ENCODE measurements at regions not wholly inside any gene's neighbourhood (a gene's known extent, or its start where the extent isn't known, plus 50 kb on each side); places are given as distances from the start of the nearest gene placed in this dataset.
A peak's percentile ranks its signal among the peaks of the same experiment; 100 is the strongest.

DNA sequence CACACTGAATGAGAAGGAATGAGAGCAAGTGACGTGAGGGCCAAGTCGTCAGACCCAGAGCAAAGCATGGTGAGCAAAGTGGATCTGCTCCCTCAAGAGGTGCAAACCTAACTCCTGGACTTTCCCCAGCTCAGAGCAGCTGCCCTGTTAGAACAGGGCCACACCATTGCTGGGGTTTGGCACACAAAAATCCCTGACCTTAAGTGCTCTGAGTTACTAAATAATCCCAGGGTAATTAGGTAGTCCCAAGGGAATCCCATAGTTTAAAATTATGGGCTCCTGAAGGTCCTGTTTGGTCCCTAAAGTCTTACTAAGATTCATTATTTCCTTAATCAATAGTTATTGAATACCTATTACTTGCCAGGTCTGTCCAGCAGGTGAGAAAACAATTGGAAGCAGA is 165.1 kb upstream of the TNFAIP3 start:
- 85 to 94% (median 89%) methylated on average over 2 of the region's 2 CpGs for WGBS, 5 donors
- no peaks in the 10 kb centered on the region for H3K36me3 ChIP-seq
- no peaks in the 10 kb centered on the region for H3K27me3 ChIP-seq
- no peak overlapping the region for H3K4me3 ChIP-seq
- DNase-seq = no peak
- TF ChIP-seq POLR2AphosphoS5 (IDR thresholded peaks at IDR 0.05) (no peak), POLR2A (IDR thresholded peaks at IDR 0.05) (no peak), EP300 (IDR thresholded peaks at IDR 0.05) (no peak)
- TF ChIP-seq, protein P1, sequence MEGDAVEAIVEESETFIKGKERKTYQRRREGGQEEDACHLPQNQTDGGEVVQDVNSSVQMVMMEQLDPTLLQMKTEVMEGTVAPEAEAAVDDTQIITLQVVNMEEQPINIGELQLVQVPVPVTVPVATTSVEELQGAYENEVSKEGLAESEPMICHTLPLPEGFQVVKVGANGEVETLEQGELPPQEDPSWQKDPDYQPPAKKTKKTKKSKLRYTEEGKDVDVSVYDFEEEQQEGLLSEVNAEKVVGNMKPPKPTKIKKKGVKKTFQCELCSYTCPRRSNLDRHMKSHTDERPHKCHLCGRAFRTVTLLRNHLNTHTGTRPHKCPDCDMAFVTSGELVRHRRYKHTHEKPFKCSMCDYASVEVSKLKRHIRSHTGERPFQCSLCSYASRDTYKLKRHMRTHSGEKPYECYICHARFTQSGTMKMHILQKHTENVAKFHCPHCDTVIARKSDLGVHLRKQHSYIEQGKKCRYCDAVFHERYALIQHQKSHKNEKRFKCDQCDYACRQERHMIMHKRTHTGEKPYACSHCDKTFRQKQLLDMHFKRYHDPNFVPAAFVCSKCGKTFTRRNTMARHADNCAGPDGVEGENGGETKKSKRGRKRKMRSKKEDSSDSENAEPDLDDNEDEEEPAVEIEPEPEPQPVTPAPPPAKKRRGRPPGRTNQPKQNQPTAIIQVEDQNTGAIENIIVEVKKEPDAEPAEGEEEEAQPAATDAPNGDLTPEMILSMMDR (IDR thresholded peaks at IDR 0.05) = no peak
- no peak overlapping the region for H3K27ac ChIP-seq
- intact Hi-C loops (cut with DNase I; ENCODE audit: low total_unique reads) = no loop called here
- peaks cover 11 to 37% (median 22%) of the 10 kb centered on the region in 4 donors for H3K4me1 ChIP-seq
- no peaks in the 10 kb centered on the region for H3K9me3 ChIP-seq

DNA sequence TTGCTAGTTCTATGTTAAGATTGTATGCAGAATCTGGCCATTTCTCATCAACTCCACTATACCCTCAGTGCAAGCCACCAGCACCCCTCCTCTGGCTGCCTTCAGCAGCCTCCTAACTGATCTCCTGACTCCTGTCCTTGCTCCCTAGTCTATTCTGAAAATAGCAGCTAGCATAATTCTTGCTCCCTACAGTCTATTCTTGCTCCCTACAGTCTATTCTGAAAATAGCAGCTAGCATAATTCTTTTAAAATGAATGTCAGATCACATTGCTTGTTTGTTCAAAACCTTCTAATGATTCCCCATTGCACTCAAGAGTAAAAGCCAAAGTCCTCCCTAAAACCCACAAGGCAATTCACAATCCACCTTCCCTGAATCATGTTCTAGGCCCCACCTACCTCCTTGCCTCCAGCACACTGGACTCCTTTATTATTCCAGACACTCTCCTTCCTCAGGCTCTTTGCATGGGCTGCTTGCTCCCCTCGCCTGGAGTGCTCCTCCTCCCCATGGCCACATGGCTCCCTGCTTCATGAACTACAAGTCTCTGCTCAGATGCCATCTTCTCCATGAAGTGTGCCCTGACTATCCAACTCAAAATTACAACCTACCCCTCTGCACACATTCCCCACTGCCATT is 164.2 kb upstream of the TNFAIP3 start:
- Histone ChIP-seq H3K27ac (no peak overlapping the region), H3K4me1 (peaks cover 8 to 37% (median 20%) of the 10 kb centered on the region in 4 donors), H3K9me3 (no peaks in the 10 kb centered on the region), H3K36me3 (no peaks in the 10 kb centered on the region), H3K27me3 (no peaks in the 10 kb centered on the region), H3K4me3 (no peak overlapping the region)
- no peak for TF ChIP-seq EP300 (IDR thresholded peaks at IDR 0.05)
- no peak for DNase-seq
- intact Hi-C loops (cut with DNase I; ENCODE audit: low total_unique reads) = no loop called here
- WGBS, 5 donors = 85 to 95% (median 92%) methylated on average over 1 of the region's 1 CpG

DNA sequence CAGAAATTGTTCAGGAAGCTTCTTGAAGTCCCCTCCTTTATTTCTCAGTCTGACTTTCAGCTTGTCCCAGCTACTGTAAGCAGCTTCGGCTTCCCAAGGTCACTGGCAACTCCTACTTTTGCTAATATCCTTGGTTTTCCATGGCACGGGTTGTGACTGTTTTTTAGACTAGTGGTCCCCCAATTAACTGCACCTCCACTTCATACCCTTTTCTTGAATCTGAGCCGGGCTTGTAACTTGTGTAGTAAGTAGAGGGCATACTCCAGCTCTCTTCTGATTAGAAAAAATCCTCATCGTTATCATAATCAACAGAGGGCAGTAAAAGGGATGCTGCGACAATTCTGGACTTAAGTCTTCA is 162.3 kb upstream of the TNFAIP3 start:
- Histone ChIP-seq H3K4me1 (peaks cover 7 to 31% (median 23%) of the 10 kb centered on the region in 4 donors), H3K36me3 (no peaks in the 10 kb centered on the region), H3K27me3 (no peaks in the 10 kb centered on the region), H3K9me3 (no peaks in the 10 kb centered on the region), H3K4me3 (no peak overlapping the region), H3K27ac (no peak overlapping the region)
- WGBS, 5 donors = 50 to 60% (median 51%) methylated on average over 5 of the region's 5 CpGs
- intact Hi-C loops (cut with DNase I; ENCODE audit: low total_unique reads) = no loop called here
- DNase-seq = no peak
- TF ChIP-seq POLR2A (IDR thresholded peaks at IDR 0.05) (no peak), POLR2AphosphoS5 (IDR thresholded peaks at IDR 0.05) (no peak), EP300 (IDR thresholded peaks at IDR 0.05) (no peak)
- TF ChIP-seq, protein P1 (IDR thresholded peaks at IDR 0.05) = no peak

DNA sequence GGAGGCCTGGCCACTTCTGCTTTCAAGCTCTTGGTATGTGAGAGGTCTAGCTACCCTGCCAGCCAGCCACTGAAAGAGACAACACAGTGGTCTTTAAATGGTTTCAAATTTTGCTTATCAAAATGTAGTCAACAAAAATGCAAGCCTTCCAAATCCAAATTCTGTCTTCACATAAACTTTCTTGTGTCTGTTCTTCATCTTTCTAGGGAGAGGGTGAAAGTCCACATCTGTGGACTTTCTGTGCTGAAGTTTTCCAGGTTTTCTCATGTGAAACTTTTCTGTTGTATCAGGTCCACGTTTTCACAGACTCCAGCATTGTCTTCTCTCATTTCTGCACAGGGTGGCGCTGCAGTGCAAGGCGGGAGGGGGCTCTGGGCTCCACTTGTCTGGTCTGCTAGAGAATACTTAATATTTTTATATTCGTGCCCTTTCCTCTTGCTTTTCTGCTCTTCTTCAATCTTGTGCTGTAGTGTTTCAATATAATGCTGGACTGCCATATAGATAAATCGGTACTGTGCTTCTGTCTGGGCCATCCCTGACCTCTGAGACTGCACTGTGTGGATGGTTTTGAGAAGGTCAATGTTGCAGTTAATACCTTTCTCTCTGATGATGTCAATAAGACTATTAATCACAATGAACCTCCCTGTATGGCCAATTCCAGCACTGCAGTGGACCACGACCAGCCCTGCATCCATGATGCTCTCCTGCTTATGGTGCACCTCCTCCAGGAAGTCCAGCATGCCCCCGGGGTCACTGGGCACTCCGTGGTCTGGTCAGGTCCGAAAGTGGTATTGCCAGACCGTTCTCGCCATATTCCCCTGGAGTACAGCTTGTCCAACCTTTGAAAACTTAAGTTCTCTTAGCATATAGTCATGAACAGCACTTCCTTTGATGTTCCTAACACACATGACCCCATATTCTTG is 161.6 kb upstream of the TNFAIP3 start:
- TF ChIP-seq, protein P1 (IDR thresholded peaks at IDR 0.05) = peak in 5 of 7 experiments; percentile 54 to 73 (median 55)
- TF ChIP-seq POLR2AphosphoS5 (IDR thresholded peaks at IDR 0.05) (no peak), EP300 (IDR thresholded peaks at IDR 0.05) (no peak), POLR2A (IDR thresholded peaks at IDR 0.05) (no peak)
- Histone ChIP-seq H3K4me3 (no peak overlapping the region), H3K27me3 (no peaks in the 10 kb centered on the region), H3K27ac (no peak overlapping the region), H3K9me3 (no peaks in the 10 kb centered on the region), H3K36me3 (no peaks in the 10 kb centered on the region), H3K4me1 (peaks cover 7 to 30% (median 23%) of the 10 kb centered on the region in 4 donors)
- DNase-seq = peak; percentile 69 to 86
- whole genome bisulfite sequencing, 5 donors = 44 to 56% (median 51%) methylated on average over 11 of the region's 11 CpGs
- intact Hi-C loops (cut with DNase I; ENCODE audit: low total_unique reads) = no loop called here
